SK-N-MC (cell line): ENCODE measurements at regions not wholly inside any gene's neighbourhood (a gene's known extent, or its start where the extent isn't known, plus 50 kb on each side); places are given as distances from the start of the nearest gene placed in this dataset.

Source experiments
- EZH2 ChIP-seq: fragments of 200-600 bp; sonication (generic); IDR thresholded peaks from one replicate; pipeline ENCODE4 v1.6.1; 2017; ENCODE audit warnings: antibody characterized with exemption
- POLR2AphosphoS5 ChIP-seq: IDR thresholded peaks from 2 replicates; pipeline ENCODE4 v1.6.1; 2012; ENCODE audit warnings: mild to moderate bottlenecking, low read depth, low read length, borderline replicate concordance

DNA sequence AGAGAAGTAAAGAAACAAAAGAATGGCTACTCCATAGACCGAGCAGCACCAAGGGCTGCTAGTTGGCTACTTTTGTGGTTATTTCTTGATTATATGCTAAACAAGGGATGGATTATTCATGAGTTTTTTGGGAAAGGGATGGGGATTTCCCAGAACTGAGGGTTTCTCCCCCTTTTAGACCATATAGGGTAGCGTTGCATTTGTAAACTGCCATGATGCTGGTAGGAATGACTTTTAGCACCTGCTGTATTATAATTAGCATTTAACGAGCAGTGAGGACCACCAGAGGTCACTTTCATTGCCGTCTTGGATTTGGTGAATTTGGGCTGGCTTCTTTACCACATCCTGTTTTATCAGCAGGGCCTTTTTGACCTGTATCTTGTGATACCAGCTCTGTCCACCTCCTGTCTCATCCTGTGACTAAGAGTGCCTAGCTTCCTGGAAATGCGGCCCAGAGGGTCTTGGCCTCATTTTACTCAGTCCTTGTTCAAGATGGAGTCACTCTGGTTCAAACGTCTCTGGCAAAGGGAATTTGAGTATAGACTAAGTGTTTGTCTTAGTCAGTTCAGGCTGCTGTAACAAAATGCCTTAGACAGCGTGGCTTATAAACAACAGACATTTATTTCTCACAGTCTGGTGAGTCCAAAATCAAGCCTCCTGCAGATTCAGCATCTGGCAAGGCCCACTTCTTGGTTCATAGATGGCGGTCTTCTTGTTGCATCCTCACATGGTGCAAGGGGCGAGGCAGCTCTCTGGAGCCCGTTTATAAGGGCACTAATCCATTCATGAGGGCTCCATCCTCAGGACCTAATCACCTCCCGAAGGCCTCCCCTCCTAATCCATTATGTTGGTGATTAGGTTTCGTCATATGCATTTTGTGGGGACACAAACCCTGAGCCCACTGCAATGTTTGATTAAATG is 348.3 kb upstream of the SFSWAP start:
- TF ChIP-seq EZH2 (no peak), POLR2AphosphoS5 (no peak)
